SK-N-MC (cell line): ENCODE measurements at regions not wholly inside any gene's neighbourhood (a gene's known extent, or its start where the extent isn't known, plus 50 kb on each side); places are given as distances from the start of the nearest gene placed in this dataset.

ENCODE experiments used
- DNase-seq: peaks from one replicate; pipeline ENCODE4 v3.0.0-alpha.2; 2011; ENCODE audit warnings: low read depth, low spot score
- H3K27ac ChIP-seq: fragments of 200-600 bp; sonication (generic); 2 replicates; pipeline ENCODE4 v1.5.1; 2016; ENCODE audit warnings: mixed run types
- H3K36me3 ChIP-seq: fragments of 200-600 bp; sonication (generic); 2 replicates; pipeline ENCODE4 v1.6.1; 2017; ENCODE audit warnings: antibody characterized with exemption, low read length, mixed read lengths; ENCODE audit not compliant: insufficient read depth
- H3K4me3 ChIP-seq: fragments of 200-600 bp; sonication (generic); 2 replicates; pipeline ENCODE4 v1.5.1; 2016
- H3K9ac ChIP-seq: fragments of 200-600 bp; sonication (generic); 2 replicates; pipeline ENCODE4 v1.8.0; 2017; ENCODE audit warnings: mixed run types, mixed read lengths; ENCODE audit not compliant: insufficient read length
- H3K9me3 ChIP-seq: fragments of 200-600 bp; sonication (generic); 2 replicates; pipeline ENCODE4 v1.6.1; 2017; ENCODE audit warnings: low read depth, mild to moderate bottlenecking, antibody characterized with exemption, low read length, moderate library complexity, mixed read lengths
- EZH2 ChIP-seq: fragments of 200-600 bp; sonication (generic); IDR thresholded peaks from one replicate; pipeline ENCODE4 v1.6.1; 2017; ENCODE audit warnings: antibody characterized with exemption
- FOXP2 ChIP-seq: optimal IDR thresholded peaks from 2 replicates; pipeline ENCODE3; 2011; ENCODE audit warnings: mild to moderate bottlenecking, moderate library complexity; ENCODE audit not compliant: insufficient read depth; ENCODE audit errors: extremely low read length, control extremely low read depth
- POLR2AphosphoS5 ChIP-seq: IDR thresholded peaks from 2 replicates; pipeline ENCODE4 v1.6.1; 2012; ENCODE audit warnings: mild to moderate bottlenecking, low read depth, low read length, borderline replicate concordance

GRCh38 chr2:551621-552020 lies 125.6 kb downstream of the TMEM18 start:
- Histone ChIP-seq H3K4me3 (no peak overlapping the region), H3K36me3 (no peaks in the 10 kb centered on the region), H3K9ac (no peak overlapping the region), H3K9me3 (no peaks in the 10 kb centered on the region), H3K27ac (no peak overlapping the region)
- DNase-seq, result no peak
- TF ChIP-seq POLR2AphosphoS5 (no peak), FOXP2 (no peak), EZH2 (no peak)

- Histone ChIP-seq H3K4me3 (no peak overlapping the region), H3K36me3 (no peaks in the 10 kb centered on the region), H3K9ac (no peak overlapping the region), H3K27ac (no peak overlapping the region), H3K9me3 (no peaks in the 10 kb centered on the region)
- DNase-seq, result no peak
- no peak for TF ChIP-seq EZH2
- no peak for TF ChIP-seq FOXP2
- TF ChIP-seq POLR2AphosphoS5, result no peak
These were observed 126.2 kb downstream of the TMEM18 start for GRCh38 chr2:550860-551567.

- H3K27ac ChIP-seq, result no peak overlapping the region
- no peak overlapping the region for H3K9ac ChIP-seq
- H3K36me3 ChIP-seq, result no peaks in the 10 kb centered on the region
- no peaks in the 10 kb centered on the region for H3K9me3 ChIP-seq
- TF ChIP-seq EZH2 (no peak), POLR2AphosphoS5 (no peak), FOXP2 (no peak)
- DNase-seq, result no peak
- H3K4me3 ChIP-seq, result no peak overlapping the region
These were observed 131.2 kb downstream of the TMEM18 start for GRCh38 chr2:545711-546650.

- no peaks in the 10 kb centered on the region for H3K36me3 ChIP-seq
- DNase-seq, result no peak
- H3K9ac ChIP-seq, result no peak overlapping the region
- TF ChIP-seq POLR2AphosphoS5, result no peak
- TF ChIP-seq FOXP2, result no peak
- no peak for TF ChIP-seq EZH2
- H3K27ac ChIP-seq, result no peak overlapping the region
- H3K4me3 ChIP-seq, result no peak overlapping the region
- H3K9me3 ChIP-seq, result no peaks in the 10 kb centered on the region
These were observed 132.0 kb downstream of the TMEM18 start for GRCh38 chr2:545228-545627.

- TF ChIP-seq FOXP2 (no peak), EZH2 (no peak), POLR2AphosphoS5 (no peak)
- H3K4me3 ChIP-seq, result no peak overlapping the region
- no peak overlapping the region for H3K9ac ChIP-seq
- no peaks in the 10 kb centered on the region for H3K9me3 ChIP-seq
- DNase-seq, result no peak
- no peaks in the 10 kb centered on the region for H3K36me3 ChIP-seq
- no peak overlapping the region for H3K27ac ChIP-seq
These were observed 138.6 kb downstream of the TMEM18 start for GRCh38 chr2:538646-539045.

GRCh38 chr2:535222-535621 lies 142.0 kb downstream of the TMEM18 start:
- Histone ChIP-seq H3K9me3 (no peaks in the 10 kb centered on the region), H3K36me3 (no peaks in the 10 kb centered on the region), H3K9ac (no peak overlapping the region), H3K27ac (no peak overlapping the region), H3K4me3 (no peak overlapping the region)
- DNase-seq, result no peak
- no peak for TF ChIP-seq FOXP2
- TF ChIP-seq EZH2, result no peak
- no peak for TF ChIP-seq POLR2AphosphoS5

GRCh38 chr2:529852-530251 lies 147.4 kb downstream of the TMEM18 start:
- no peaks in the 10 kb centered on the region for H3K9me3 ChIP-seq
- no peaks in the 10 kb centered on the region for H3K36me3 ChIP-seq
- H3K9ac ChIP-seq, result no peak overlapping the region
- no peak for DNase-seq
- TF ChIP-seq EZH2 (no peak), POLR2AphosphoS5 (no peak), FOXP2 (no peak)
- no peak overlapping the region for H3K27ac ChIP-seq
- H3K4me3 ChIP-seq, result no peak overlapping the region

GRCh38 chr2:529424-529823 lies 147.8 kb downstream of the TMEM18 start:
- Histone ChIP-seq H3K4me3 (peak overlapping the region; percentile 28; the same call in 1 of the 2 replicates), H3K27ac (0 out of 2 replicates have a peak overlapping the region, but pooled peaks have one; percentile 17), H3K9ac (no peak overlapping the region), H3K36me3 (no peaks in the 10 kb centered on the region), H3K9me3 (no peaks in the 10 kb centered on the region)
- TF ChIP-seq POLR2AphosphoS5 (no peak), FOXP2 (no peak), EZH2 (no peak)
- DNase-seq, result peak; percentile 26
